ENCODE measurements at regions not wholly inside any gene's neighbourhood (a gene's known extent, or its start where the extent isn't known, plus 50 kb on each side); places are given as distances from the start of the nearest gene placed in this dataset.

GRCh38 chr5:87081511-87082372, 185.9 kb upstream of the RASA1 start:
- TF ChIP-seq USF1 (IDR thresholded peaks at IDR 0.05): no peak
- TF ChIP-seq EP300 (IDR thresholded peaks at IDR 0.05; ENCODE audit: borderline replicate concordance): no peak
- TF ChIP-seq RAD21 (IDR thresholded peaks at IDR 0.05; ENCODE audit: low read depth): no peak
- no peak for TF ChIP-seq CEBPB (IDR thresholded peaks at IDR 0.05)

GRCh38 chr5:87094347-87094746, 173.3 kb upstream of the RASA1 start:
- TF ChIP-seq FOXM1 (IDR thresholded peaks at IDR 0.05; ENCODE audit: borderline replicate concordance, low read depth) (no peak), USF1 (IDR thresholded peaks at IDR 0.05) (no peak), NFIC (IDR thresholded peaks at IDR 0.05) (no peak), CREB1 (IDR thresholded peaks at IDR 0.05; ENCODE audit: low read depth) (no peak), EP300 (IDR thresholded peaks at IDR 0.05; ENCODE audit: borderline replicate concordance) (no peak), REST (IDR thresholded peaks at IDR 0.05; ENCODE audit: low read depth) (no peak), MAX (IDR thresholded peaks at IDR 0.05) (no peak), EGR1 (IDR thresholded peaks at IDR 0.05) (no peak), TEAD4 (IDR thresholded peaks at IDR 0.05) (no peak), TAF1 (IDR thresholded peaks at IDR 0.05; ENCODE audit: low read depth) (no peak), YY1 (IDR thresholded peaks at IDR 0.05; ENCODE audit: low read depth) (no peak), ZBTB7A (IDR thresholded peaks at IDR 0.05; ENCODE audit: low read depth) (no peak), CEBPB (IDR thresholded peaks at IDR 0.05) (no peak), RAD21 (IDR thresholded peaks at IDR 0.05; ENCODE audit: low read depth) (no peak), TCF12 (IDR thresholded peaks at IDR 0.05; ENCODE audit: low read depth) (no peak)

GRCh38 chr5:87094833-87095232, 172.8 kb upstream of the RASA1 start:
- TF ChIP-seq ZBTB7A (IDR thresholded peaks at IDR 0.05; ENCODE audit: low read depth) (no peak), TEAD4 (IDR thresholded peaks at IDR 0.05) (no peak), CREB1 (IDR thresholded peaks at IDR 0.05; ENCODE audit: low read depth) (no peak), CEBPB (IDR thresholded peaks at IDR 0.05) (no peak), REST (IDR thresholded peaks at IDR 0.05; ENCODE audit: low read depth) (no peak), EGR1 (IDR thresholded peaks at IDR 0.05) (no peak), TAF1 (IDR thresholded peaks at IDR 0.05; ENCODE audit: low read depth) (no peak), RAD21 (IDR thresholded peaks at IDR 0.05; ENCODE audit: low read depth) (no peak), TCF12 (IDR thresholded peaks at IDR 0.05; ENCODE audit: low read depth) (no peak), USF1 (IDR thresholded peaks at IDR 0.05) (no peak), NFIC (IDR thresholded peaks at IDR 0.05) (no peak), EP300 (IDR thresholded peaks at IDR 0.05; ENCODE audit: borderline replicate concordance) (no peak), MAX (IDR thresholded peaks at IDR 0.05) (no peak), FOXM1 (IDR thresholded peaks at IDR 0.05; ENCODE audit: borderline replicate concordance, low read depth) (no peak), YY1 (IDR thresholded peaks at IDR 0.05; ENCODE audit: low read depth) (no peak)

- TF ChIP-seq NFIC (IDR thresholded peaks at IDR 0.05): no peak
- no peak for TF ChIP-seq ZBTB7A (IDR thresholded peaks at IDR 0.05; ENCODE audit: low read depth)
- TF ChIP-seq CEBPB (IDR thresholded peaks at IDR 0.05): no peak
- TF ChIP-seq TAF1 (IDR thresholded peaks at IDR 0.05; ENCODE audit: low read depth): no peak
- TF ChIP-seq YY1 (IDR thresholded peaks at IDR 0.05; ENCODE audit: low read depth): no peak
Measured at GRCh38 chr5:87095787-87096186, 171.9 kb upstream of the RASA1 start.

- TF ChIP-seq FOXM1 (IDR thresholded peaks at IDR 0.05; ENCODE audit: borderline replicate concordance, low read depth) (no peak), TCF12 (IDR thresholded peaks at IDR 0.05; ENCODE audit: low read depth) (no peak), RAD21 (IDR thresholded peaks at IDR 0.05; ENCODE audit: low read depth) (no peak), ZBTB7A (IDR thresholded peaks at IDR 0.05; ENCODE audit: low read depth) (no peak), MAX (IDR thresholded peaks at IDR 0.05) (no peak), CEBPB (IDR thresholded peaks at IDR 0.05) (no peak), REST (IDR thresholded peaks at IDR 0.05; ENCODE audit: low read depth) (no peak), TAF1 (IDR thresholded peaks at IDR 0.05; ENCODE audit: low read depth) (no peak), EP300 (IDR thresholded peaks at IDR 0.05; ENCODE audit: borderline replicate concordance) (no peak), CREB1 (IDR thresholded peaks at IDR 0.05; ENCODE audit: low read depth) (no peak), NFIC (IDR thresholded peaks at IDR 0.05) (no peak), USF1 (IDR thresholded peaks at IDR 0.05) (no peak), YY1 (IDR thresholded peaks at IDR 0.05; ENCODE audit: low read depth) (no peak)
Measured at GRCh38 chr5:87097664-87098063, 170.0 kb upstream of the RASA1 start.
